Fibroblast of villous mesenchyme (primary cell): ENCODE measurements at regions not wholly inside any gene's neighbourhood (a gene's known extent, or its start where the extent isn't known, plus 50 kb on each side); places are given as distances from the start of the nearest gene placed in this dataset.

Experiments used
- DNase-seq: peaks from one replicate; pipeline ENCODE4 v3.0.0-alpha.2; 2010; ENCODE audit warnings: low read depth
- H3K4me3 ChIP-seq: 2 replicates; pipeline ENCODE4 v1.5.1; 2011; ENCODE audit warnings: low read depth, mild to moderate bottlenecking, low read length
- TF ChIP-seq, protein P1 (sequence below): IDR thresholded peaks from 2 replicates; pipeline ENCODE4 v1.5.1; 2012; ENCODE audit warnings: low read depth, mild to moderate bottlenecking, low read length; ENCODE audit not compliant: insufficient read depth

DNA sequence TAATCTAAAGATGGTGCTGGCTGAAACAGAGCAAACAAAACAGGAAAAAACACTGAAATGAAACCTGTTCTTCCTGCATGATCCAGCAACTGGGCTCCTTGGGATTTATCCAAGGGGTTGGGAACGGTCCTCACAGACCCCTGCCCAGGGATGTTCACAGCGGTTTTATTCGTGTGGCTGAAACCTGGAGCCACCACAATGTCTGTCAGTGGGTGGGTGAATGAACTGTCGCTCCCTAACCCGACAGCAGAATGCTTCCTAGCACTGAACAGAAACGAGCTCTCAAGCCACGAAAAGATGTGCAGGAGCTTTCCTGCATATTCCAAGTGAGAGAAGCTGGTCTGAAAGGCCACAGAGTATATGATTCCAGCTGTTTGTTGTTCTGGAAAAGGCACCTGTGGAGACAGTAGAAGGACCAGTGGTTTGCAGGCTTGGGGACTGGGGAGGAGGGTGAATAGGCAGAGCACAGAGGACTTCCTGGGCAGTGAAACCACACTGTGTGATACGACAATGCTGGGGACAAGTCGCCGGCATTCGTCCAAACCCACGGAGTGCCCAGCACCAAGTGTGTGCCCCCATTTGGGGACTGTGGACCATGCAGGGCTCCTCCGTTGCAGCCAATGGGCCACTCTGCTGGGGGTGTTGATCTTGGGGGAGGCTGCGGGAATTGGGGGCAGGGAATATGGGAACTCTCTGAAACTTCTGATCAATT, 73.9 kb downstream of the TEX29 start:
- TF ChIP-seq, protein P1, sequence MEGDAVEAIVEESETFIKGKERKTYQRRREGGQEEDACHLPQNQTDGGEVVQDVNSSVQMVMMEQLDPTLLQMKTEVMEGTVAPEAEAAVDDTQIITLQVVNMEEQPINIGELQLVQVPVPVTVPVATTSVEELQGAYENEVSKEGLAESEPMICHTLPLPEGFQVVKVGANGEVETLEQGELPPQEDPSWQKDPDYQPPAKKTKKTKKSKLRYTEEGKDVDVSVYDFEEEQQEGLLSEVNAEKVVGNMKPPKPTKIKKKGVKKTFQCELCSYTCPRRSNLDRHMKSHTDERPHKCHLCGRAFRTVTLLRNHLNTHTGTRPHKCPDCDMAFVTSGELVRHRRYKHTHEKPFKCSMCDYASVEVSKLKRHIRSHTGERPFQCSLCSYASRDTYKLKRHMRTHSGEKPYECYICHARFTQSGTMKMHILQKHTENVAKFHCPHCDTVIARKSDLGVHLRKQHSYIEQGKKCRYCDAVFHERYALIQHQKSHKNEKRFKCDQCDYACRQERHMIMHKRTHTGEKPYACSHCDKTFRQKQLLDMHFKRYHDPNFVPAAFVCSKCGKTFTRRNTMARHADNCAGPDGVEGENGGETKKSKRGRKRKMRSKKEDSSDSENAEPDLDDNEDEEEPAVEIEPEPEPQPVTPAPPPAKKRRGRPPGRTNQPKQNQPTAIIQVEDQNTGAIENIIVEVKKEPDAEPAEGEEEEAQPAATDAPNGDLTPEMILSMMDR, result no peak
- no peak for DNase-seq
- no peak overlapping the region for H3K4me3 ChIP-seq

- DNase-seq, result no peak
- no peak overlapping the region for H3K4me3 ChIP-seq
- TF ChIP-seq, protein P1, result no peak
Observed at GRCh38 chr13:111395511-111396393, 75.3 kb downstream of the TEX29 start.

DNA sequence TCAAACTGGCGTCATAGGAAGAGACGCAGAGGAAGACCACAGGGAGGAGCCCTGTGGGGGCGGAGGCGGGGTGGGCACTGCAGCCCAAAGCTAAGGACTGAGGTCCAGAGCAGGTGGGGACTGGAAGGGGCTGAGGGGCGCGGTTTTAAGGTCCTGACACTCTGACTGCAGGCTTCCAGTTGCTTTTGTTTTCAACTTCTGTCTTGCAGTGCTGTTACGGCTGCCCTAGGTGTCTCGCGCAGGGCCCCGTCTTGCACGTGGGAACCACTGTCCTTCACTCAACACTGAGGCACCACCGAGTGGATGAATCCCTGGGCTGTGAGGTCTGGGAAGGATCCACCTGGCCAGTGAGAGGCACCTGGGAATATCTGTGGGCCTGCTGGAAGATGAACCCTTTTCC, 76.0 kb downstream of the TEX29 start:
- TF ChIP-seq, protein P1, result no peak
- no peak for DNase-seq
- H3K4me3 ChIP-seq, result no peak overlapping the region

DNA sequence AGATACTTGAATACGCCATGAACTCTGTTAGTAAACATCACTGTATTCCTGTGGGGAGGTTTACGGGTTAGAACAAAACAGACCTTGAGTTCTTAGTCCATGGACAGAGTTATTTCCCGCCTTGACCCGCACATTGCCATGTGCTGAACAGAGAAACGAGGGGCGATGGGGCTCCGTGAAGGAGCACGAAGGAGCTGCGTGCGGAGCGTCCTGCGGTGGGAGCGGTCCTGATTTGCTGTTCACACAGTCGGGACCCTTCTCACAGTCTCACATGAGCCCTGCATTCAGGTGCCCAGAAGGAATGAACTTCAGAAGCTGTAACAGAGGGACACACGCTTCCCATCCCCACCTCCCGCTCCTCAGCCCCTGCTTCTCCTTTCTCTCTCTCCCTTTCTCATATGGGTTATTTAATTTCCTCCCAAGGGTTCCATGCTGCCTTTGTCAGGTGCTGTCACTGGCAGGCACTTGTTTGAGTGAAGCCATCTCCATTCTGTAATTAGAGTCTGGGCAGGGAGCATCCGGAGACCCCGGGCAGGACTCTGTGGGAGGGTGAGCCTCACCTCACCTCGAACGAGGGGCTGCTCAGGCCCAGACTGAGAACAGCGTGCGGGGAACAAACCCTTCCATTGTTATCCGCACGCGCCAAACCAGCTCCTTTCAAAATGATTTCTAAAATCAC, 76.9 kb downstream of the TEX29 start:
- TF ChIP-seq, protein P1, result no peak
- H3K4me3 ChIP-seq, result no peak overlapping the region
- no peak for DNase-seq

GRCh38 chr13:111398196-111398595, 77.8 kb downstream of the TEX29 start:
- no peak overlapping the region for H3K4me3 ChIP-seq
- TF ChIP-seq, protein P1, result no peak
- no peak for DNase-seq

DNA sequence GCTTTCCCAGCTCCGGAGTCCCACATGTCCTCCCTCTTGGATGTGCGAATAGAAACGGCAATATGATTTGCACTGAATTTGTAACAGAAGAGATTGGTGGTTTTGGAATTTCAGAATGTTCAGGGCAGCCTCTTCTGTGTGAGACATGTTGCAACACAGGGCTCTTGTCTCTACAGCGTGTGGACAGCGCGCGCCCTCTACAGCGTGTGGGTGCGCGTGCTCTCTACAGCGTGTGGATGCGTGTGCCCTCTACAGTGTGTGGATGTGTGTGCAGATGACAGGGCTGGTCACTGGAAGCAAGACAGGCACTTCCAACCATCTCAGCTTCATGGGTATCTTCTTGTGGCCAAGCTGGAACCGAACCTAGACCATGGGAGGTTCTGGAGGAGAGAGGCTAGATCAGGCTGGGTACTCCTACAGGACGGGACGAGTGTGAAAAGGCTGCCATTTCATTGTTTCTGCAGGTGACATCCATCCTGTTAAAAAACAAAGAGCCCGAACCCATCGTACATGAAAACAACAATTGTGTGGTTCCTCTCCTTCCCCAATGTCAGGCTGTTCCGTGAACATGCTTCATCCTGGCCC, 78.4 kb downstream of the TEX29 start:
- no peak for DNase-seq
- TF ChIP-seq, protein P1, result no peak
- H3K4me3 ChIP-seq, result no peak overlapping the region
